Esophagus muscularis mucosa (tissue), 4 donors: ENCODE measurements at regions not wholly inside any gene's neighbourhood (a gene's known extent, or its start where the extent isn't known, plus 50 kb on each side); places are given as distances from the start of the nearest gene placed in this dataset.

ENCODE experiments used
- EP300 ChIP-seq: sonication (generic); formaldehyde crosslinking; IDR thresholded peaks from one replicate; pipeline ENCODE4 v1.6.1; 2017; ENCODE audit warnings: antibody characterized with exemption
- POLR2A ChIP-seq: fragments of 450-650 bp; IDR thresholded peaks from one replicate; pipeline ENCODE4 v1.6.1; 2017; ENCODE audit warnings: antibody characterized with exemption, moderate library complexity, mild to moderate bottlenecking, low read depth
- POLR2AphosphoS5 ChIP-seq, 2 donors: sonication (generic); formaldehyde crosslinking; IDR thresholded peaks; one replicate each; pipeline ENCODE4 v1.6.1; 2017; ENCODE audit warnings: antibody characterized with exemption in 2 of 2
- TF ChIP-seq, protein P1 (sequence below), 3 experiments: fragments of 200-600 bp in 2 of 3; fragments of 450-650 bp in 1 of 3; sonication (generic) in 2 of 3; IDR thresholded peaks; one replicate each; pipeline ENCODE4 v1.5.1; 2017 to 2019; ENCODE audit warnings: antibody characterized with exemption in 3 of 3, mild to moderate bottlenecking in 2 of 3, moderate library complexity in 1 of 3

DNA sequence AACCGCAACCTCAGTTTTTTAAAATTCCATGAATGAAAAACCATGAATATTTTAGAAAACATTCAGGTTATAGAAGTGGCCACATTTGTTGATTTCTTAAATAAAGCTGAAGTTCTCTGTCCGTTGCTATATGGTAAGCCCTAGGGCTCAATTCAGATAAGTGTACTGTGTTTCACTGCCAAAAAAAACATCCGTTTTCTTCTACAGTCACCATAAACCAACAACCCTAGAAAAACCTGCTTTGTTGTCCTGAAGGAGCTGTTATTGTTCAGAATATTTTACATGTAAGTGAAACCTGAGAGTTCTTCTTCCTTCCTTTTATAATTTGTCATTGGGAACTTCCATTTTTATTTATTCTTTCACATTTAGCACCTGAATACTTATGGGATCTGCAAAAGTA lies 274.1 kb downstream of the TFAP2A start:
- TF ChIP-seq, protein P1, sequence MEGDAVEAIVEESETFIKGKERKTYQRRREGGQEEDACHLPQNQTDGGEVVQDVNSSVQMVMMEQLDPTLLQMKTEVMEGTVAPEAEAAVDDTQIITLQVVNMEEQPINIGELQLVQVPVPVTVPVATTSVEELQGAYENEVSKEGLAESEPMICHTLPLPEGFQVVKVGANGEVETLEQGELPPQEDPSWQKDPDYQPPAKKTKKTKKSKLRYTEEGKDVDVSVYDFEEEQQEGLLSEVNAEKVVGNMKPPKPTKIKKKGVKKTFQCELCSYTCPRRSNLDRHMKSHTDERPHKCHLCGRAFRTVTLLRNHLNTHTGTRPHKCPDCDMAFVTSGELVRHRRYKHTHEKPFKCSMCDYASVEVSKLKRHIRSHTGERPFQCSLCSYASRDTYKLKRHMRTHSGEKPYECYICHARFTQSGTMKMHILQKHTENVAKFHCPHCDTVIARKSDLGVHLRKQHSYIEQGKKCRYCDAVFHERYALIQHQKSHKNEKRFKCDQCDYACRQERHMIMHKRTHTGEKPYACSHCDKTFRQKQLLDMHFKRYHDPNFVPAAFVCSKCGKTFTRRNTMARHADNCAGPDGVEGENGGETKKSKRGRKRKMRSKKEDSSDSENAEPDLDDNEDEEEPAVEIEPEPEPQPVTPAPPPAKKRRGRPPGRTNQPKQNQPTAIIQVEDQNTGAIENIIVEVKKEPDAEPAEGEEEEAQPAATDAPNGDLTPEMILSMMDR (IDR thresholded peaks at IDR 0.05), result no peak
- TF ChIP-seq POLR2AphosphoS5 (IDR thresholded peaks at IDR 0.05), result no peak
- TF ChIP-seq POLR2A, result no peak
- no peak for TF ChIP-seq EP300
